ENCODE measurements at regions not wholly inside any gene's neighbourhood (a gene's known extent, or its start where the extent isn't known, plus 50 kb on each side); places are given as distances from the start of the nearest gene placed in this dataset.

- 72 to 100% (median 91%) methylated on average over 1 of the region's 1 CpG for WGBS, 5 donors
- TF ChIP-seq POLR2A (IDR thresholded peaks at IDR 0.05): no peak
- TF ChIP-seq, protein P1, sequence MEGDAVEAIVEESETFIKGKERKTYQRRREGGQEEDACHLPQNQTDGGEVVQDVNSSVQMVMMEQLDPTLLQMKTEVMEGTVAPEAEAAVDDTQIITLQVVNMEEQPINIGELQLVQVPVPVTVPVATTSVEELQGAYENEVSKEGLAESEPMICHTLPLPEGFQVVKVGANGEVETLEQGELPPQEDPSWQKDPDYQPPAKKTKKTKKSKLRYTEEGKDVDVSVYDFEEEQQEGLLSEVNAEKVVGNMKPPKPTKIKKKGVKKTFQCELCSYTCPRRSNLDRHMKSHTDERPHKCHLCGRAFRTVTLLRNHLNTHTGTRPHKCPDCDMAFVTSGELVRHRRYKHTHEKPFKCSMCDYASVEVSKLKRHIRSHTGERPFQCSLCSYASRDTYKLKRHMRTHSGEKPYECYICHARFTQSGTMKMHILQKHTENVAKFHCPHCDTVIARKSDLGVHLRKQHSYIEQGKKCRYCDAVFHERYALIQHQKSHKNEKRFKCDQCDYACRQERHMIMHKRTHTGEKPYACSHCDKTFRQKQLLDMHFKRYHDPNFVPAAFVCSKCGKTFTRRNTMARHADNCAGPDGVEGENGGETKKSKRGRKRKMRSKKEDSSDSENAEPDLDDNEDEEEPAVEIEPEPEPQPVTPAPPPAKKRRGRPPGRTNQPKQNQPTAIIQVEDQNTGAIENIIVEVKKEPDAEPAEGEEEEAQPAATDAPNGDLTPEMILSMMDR (IDR thresholded peaks at IDR 0.05 in 8 of 11, conservative IDR thresholded peaks at IDR 0.05 in 3 of 11): no peak
- TF ChIP-seq POLR2AphosphoS5 (IDR thresholded peaks at IDR 0.05): no peak
- H3K9me3 ChIP-seq: no peaks in the 10 kb centered on the region
- intact Hi-C loops (cut with DNase I; ENCODE audit: low total_unique reads): no loop called here
- H3K27ac ChIP-seq: no peak overlapping the region
- DNase-seq: no peak
- no peaks in the 10 kb centered on the region for H3K36me3 ChIP-seq
- no peaks in the 10 kb centered on the region for H3K27me3 ChIP-seq (replicated peaks in 1 of 7)
- H3K4me3 ChIP-seq: no peak overlapping the region
- H3K4me1 ChIP-seq: no peaks in the 10 kb centered on the region
Observed at GRCh38 chr1:67980028-67980427, 70.4 kb downstream of the DIRAS3 start.

DNA sequence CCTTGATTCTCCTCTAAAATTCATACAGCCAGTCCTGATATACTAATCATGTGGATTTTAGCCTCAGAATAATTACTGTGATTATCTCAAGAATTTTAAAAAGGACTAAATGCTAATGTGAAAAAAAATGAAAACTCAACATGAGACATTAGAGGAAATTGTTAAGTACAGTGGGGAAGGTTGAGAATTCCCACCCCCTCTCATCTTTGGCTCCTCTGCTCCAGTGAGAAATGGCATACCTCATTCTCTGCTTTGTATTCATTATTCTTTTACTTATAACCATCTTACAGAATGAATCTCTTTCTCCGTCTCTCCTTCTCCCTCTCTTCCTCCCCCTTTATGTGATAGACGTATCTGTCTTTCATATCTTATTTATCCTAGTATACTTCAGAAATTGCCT, 70.9 kb downstream of the DIRAS3 start:
- Histone ChIP-seq H3K4me1 (no peaks in the 10 kb centered on the region), H3K36me3 (no peaks in the 10 kb centered on the region), H3K27me3 (replicated peaks in 1 of 7) (no peaks in the 10 kb centered on the region), H3K9me3 (peaks cover 0 to 3% (median 0%) of the 10 kb centered on the region in 8 donors), H3K27ac (no peak overlapping the region), H3K4me3 (no peak overlapping the region)
- WGBS, 5 donors: 87 to 96% (median 89%) methylated on average over 2 of the region's 2 CpGs
- no peak for TF ChIP-seq POLR2AphosphoS5 (IDR thresholded peaks at IDR 0.05)
- TF ChIP-seq, protein P1 (IDR thresholded peaks at IDR 0.05 in 8 of 11, conservative IDR thresholded peaks at IDR 0.05 in 3 of 11): no peak
- no peak for TF ChIP-seq POLR2A (IDR thresholded peaks at IDR 0.05)
- intact Hi-C loops (cut with DNase I; ENCODE audit: low total_unique reads): no loop called here
- no peak for DNase-seq

DNA sequence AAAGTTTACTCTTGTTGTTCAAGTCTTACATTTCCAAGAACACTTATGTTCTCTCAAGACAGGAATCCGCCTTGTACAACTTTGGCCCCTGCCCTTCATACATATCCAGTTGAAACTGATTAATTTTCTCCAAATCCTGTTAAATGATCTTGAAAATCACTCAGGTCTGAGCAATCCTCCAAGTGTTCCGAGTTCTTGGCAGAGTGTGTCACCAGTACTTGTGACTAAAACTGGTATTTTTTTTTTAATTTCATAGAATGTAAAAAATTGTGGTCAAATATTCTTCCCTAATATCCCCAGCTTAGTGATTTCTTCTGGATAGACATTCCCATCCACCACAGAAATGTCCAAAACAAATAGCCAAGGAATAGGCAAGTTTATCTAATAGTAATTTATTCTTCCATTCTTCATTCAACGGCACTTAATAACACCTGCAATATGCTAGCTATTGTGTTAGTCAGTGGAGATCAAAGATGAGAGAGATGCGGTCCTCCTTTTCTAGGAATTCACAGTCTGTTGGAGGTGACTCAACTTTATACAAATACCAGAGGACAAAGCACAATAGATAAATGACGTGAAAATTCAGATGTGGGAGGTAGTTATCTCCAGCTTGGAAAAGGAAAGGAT, 71.4 kb downstream of the DIRAS3 start:
- Histone ChIP-seq H3K27ac (no peak overlapping the region), H3K27me3 (replicated peaks in 1 of 7) (no peaks in the 10 kb centered on the region), H3K9me3 (peaks cover 0 to 3% (median 0%) of the 10 kb centered on the region in 8 donors), H3K4me3 (no peak overlapping the region), H3K36me3 (no peaks in the 10 kb centered on the region), H3K4me1 (no peaks in the 10 kb centered on the region)
- 71 to 89% (median 84%) methylated on average over 5 of the region's 5 CpGs for WGBS, 5 donors
- intact Hi-C loops (cut with DNase I; ENCODE audit: low total_unique reads): no loop called here
- TF ChIP-seq POLR2A (IDR thresholded peaks at IDR 0.05) (no peak), POLR2AphosphoS5 (IDR thresholded peaks at IDR 0.05) (no peak)
- TF ChIP-seq, protein P1 (IDR thresholded peaks at IDR 0.05 in 8 of 11, conservative IDR thresholded peaks at IDR 0.05 in 3 of 11): no peak
- DNase-seq: no peak

GRCh38 chr1:67977756-67978155, 72.7 kb downstream of the DIRAS3 start:
- Histone ChIP-seq H3K4me1 (no peaks in the 10 kb centered on the region), H3K27me3 (replicated peaks in 1 of 7) (no peaks in the 10 kb centered on the region), H3K27ac (no peak overlapping the region), H3K4me3 (no peak overlapping the region), H3K9me3 (peaks cover 0 to 5% (median 0%) of the 10 kb centered on the region in 8 donors), H3K36me3 (no peaks in the 10 kb centered on the region)
- TF ChIP-seq POLR2AphosphoS5 (IDR thresholded peaks at IDR 0.05) (no peak), POLR2A (IDR thresholded peaks at IDR 0.05) (no peak)
- TF ChIP-seq, protein P1 (IDR thresholded peaks at IDR 0.05 in 8 of 11, conservative IDR thresholded peaks at IDR 0.05 in 3 of 11): no peak
- WGBS, 5 donors: 66 to 82% (median 79%) methylated on average over 3 of the region's 3 CpGs
- DNase-seq: no peak
- intact Hi-C loops (cut with DNase I; ENCODE audit: low total_unique reads): no loop called here
